Renal cortex interstitium (tissue), 11 donors: ENCODE measurements at regions not wholly inside any gene's neighbourhood (a gene's known extent, or its start where the extent isn't known, plus 50 kb on each side); places are given as distances from the start of the nearest gene placed in this dataset.

Experiments
- DNase-seq, 11 donors: peaks; one replicate each; pipeline ENCODE4 v3.0.0-alpha.2; 2013; ENCODE audit warnings: low read depth in 9 of 11, low spot score in 4 of 11; ENCODE audit errors: extremely low read depth in 1 of 11

DNA sequence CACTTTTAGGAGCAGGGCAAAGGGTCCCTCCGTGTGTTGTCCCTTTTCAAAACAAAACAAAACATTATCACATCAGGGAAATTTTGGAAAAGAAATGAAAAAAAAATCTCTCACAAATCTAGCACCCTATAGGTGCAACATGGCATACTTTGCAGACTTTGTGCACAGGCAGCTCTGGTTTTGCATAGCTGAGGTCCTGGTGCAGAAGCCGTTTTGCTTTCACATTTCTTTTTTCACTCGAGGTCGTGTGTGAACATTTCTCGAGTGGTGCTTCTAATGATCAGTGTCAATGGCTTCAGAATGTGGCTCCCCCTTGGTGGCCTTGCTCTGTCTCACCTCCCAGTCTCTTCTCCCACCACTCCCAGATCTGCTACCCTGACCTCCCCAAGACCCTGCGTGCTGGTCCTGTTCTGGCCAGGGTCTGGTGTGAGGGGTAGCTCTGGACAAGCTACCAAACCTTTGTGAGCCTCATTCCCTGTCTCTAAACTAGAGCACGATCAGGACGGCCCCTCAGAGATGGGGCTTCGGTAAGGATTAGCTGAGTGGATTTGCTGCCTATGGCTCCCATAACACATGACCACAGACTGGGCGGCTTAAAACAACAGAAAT, 258.0 kb downstream of the NSG2 start:
- DNase-seq = no peak

GRCh38 chr5:174305241-174305681, 259.8 kb downstream of the NSG2 start:
- DNase-seq = no peak

DNA sequence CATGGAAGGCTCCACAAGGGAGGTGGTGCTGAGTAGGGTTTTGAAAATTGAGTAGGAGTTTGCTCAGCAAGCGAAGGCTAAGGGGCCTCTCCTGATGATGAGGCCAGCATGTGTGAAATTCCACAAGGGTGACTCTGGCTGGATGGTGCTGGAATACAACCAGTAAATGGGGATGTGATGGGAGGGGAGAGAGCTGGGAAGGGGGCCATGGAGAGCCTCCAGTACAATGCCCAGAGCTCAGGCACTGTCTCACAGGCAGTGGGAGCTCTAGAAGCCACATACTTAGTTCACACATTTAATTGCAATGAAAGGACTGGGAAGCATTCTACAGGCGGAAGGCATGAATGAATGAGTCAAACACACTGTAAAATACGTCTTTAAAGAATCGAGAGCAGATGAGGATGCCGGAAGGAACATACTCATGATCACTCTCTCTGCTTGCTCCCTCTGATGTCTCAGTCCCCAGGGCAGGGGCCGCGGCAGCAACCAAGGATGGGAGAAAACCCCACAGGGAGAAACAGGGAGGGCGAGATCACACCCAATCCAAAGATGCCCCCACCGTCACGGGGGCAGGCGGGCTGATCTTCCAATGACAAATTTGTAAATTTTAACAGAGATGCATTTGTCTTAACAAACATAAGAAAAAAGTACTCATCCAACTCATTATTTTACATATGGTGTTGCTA, 261.0 kb downstream of the NSG2 start:
- no peak for DNase-seq

GRCh38 chr5:174307031-174307408, 261.5 kb downstream of the NSG2 start:
- no peak for DNase-seq

GRCh38 chr5:174307656-174308271, 262.3 kb downstream of the NSG2 start:
- DNase-seq = no peak

DNA sequence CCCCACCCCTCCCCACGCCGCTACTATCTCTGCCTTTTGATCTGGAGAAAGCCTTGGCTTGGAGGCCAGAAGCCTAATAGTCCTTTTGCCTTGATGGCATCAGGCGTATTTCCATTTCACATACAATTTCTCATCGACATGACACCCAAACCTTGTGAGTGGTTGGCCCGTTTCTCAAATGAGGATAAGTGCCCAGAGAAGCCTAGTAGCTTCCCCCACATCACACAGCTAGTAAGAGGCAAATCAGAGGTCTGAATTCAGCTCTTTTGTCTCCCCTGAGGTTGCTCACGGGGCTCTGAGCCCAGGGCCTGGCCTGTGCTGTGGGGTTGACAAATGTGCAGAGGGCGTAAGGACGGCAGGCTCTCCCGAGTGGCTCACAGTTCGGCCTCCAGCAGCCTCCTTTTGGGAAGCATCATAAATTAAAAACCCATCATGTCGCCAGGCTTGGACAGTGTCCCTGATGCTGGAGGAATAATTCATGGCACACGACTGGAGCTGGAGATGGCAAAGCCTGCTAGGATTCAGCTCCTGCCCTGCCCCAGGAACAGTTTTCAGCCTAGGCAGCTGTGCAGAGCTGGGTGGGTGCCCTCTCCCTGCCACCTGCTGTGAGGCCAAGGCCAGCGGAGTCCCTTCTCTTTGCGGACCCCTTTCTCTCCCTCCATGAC, 263.8 kb downstream of the NSG2 start:
- DNase-seq = no peak

DNA sequence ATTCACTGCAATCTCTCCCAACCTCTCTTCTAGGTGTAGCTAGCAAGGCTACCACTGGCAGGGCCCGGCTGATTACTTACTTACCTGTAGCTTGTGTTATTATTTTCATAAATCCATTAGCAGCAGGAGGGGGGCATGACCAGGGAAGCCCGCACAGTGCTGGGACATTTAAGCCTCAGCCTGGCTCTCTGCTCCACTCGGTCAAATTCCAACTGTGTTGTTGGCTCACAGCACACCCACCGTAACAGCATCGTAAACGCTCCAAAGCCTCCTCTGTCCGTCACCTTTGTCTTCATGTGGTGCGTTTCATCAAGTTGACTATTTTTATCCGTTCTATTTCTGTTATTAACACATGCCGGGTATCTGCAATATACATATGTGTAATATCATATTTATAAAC, 264.7 kb downstream of the NSG2 start:
- DNase-seq = no peak

- DNase-seq = no peak
Measured at GRCh38 chr5:174310706-174311105, 265.2 kb downstream of the NSG2 start.

DNA sequence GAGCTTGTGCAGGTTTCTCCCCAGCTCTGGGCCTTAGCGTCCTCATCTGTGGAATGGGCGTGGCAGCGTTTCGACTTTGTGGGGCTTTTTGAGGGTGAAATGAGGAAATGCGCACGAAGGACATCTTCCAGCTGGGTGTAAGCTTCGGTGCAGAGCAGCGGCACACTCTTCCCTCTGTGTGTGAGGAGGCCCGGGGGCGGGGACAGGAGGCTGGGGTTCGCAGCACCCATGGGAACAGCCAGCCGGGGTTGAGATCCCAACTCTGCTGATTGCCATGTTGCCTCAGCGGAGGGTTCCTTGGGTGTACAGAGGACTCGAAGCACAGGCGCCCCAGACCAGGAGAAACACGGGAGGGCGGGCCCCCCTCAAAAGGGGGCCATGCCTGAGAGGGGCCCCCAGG, 265.6 kb downstream of the NSG2 start:
- no peak for DNase-seq

- DNase-seq = peak; percentile 19 to 66 (median 51)
Measured at GRCh38 chr5:174311531-174312269, 266.2 kb downstream of the NSG2 start.

GRCh38 chr5:174312270-174312617, 266.7 kb downstream of the NSG2 start:
- DNase-seq = no peak

GRCh38 chr5:174312641-174313040, 267.1 kb downstream of the NSG2 start:
- no peak for DNase-seq

DNA sequence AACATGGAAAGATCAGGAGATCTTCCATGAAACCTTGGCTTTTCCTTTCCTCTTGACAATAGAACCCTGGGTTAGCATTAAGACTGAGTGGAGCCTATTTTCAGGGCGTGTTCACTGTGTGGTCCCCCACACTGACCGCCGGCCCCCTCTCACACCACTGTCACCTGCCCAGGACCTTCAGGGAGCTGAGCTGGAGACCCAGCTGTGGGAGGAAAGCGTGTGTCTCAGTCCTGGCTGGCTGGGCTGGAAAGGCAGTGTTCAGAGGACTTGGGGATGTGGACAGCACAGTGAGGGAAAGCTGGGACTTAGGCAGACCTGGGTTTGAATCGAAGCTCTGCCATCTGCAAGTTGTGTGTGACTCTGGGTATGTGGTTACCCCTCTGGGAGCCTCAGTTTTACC, 268.1 kb downstream of the NSG2 start:
- no peak for DNase-seq

GRCh38 chr5:174314261-174314660, 268.8 kb downstream of the NSG2 start:
- DNase-seq = no peak

GRCh38 chr5:174315471-174315870, 270.0 kb downstream of the NSG2 start:
- DNase-seq = no peak

DNA sequence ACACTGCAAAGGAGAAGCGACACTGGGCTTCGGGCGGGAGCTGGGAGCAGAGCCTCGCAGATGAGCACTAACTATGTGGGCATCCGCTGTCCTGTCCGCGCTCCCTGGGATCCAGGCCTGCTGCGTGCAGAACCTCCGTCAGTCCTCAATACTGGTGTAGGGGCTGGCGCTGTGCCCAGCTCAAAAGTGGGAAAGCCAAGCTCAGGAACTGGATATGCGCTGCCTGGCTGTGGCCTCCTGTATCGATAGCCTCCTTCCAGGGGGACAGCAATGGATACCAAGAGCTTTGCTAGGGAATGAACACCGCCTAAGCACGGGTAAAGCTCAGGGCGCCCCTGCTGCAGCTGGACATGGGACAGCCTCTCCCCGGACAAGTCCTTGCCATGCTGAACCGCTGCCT, 270.4 kb downstream of the NSG2 start:
- no peak for DNase-seq

GRCh38 chr5:174316326-174316725, 270.8 kb downstream of the NSG2 start:
- no peak for DNase-seq

DNA sequence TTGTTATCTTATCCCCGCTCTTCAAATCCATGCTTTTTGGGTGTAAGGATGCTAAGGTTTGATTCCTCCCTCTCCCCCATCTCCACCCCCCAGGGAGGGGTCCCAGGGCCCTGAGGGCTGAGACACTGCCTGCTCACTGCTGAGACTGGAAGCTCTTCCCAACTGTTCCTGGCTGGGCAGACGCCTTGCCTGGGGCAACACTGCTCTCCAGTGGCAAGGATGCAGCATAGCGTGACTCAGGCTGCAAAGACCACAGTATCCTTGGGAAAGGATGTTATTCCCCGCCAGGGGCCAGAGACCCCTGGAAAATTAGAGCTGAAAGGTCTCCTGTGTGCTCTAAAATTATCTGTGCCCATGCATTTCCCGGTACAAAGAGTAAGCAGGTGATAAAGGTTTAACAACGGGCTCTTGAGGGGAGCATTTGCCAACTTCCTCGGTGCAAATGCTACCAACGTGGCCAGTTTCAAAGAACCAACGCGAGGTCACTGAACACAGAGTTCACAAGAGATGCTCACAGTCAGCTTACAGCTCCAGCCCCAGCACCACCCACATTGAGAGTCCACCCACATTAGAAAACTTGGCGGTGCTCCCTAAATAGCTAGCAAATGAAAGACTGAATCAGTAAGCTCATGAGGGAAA, 271.9 kb downstream of the NSG2 start:
- peak in 4 of 11 donors; percentile 6 to 29 (median 18) for DNase-seq

DNA sequence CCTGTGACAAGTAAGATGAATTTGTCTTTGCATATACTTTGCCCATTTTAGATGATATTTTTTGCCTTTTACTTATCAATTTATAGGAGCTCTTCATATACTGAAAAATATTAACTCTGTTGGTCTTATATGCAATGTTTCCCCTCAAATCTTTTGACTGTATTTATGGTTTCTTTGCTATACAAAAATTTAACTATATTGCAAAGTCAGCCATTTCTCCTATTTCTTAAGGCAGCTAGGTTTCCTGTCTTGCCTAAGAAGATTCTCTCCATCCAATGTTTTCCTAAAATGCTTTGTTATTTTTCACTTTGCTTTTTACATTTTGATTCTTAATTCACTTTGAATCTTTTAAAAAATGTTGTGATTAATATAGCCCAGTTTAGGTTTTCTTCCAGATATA, 273.1 kb downstream of the NSG2 start:
- DNase-seq = no peak
